Stimulated activated CD4-positive, alpha-beta T cell treated with anti-CD3 and anti-CD28 coated beads, Interleukin-15, amount 100 ng/mL, for 48 hours (primary cell): ENCODE measurements at regions not wholly inside any gene's neighbourhood (a gene's known extent, or its start where the extent isn't known, plus 50 kb on each side); places are given as distances from the start of the nearest gene placed in this dataset.
"Not testable (repeated sequence)": the region's sequence is repeated elsewhere in the genome, so short reads cannot be mapped to it uniquely, and the experiment has no call there.

Experiments
- DNase-seq, 2 donors: peaks; one replicate each; pipeline ENCODE4 v3.0.0-alpha.2; 2020; ENCODE audit warnings: low read depth in 2 of 2

GRCh38 chr5:106699796-106700195 lies 970.9 kb downstream of the EFNA5 start:
- DNase-seq = no peak

- DNase-seq = no peak
Measured at GRCh38 chr5:106699198-106699597, 971.5 kb downstream of the EFNA5 start.

DNA sequence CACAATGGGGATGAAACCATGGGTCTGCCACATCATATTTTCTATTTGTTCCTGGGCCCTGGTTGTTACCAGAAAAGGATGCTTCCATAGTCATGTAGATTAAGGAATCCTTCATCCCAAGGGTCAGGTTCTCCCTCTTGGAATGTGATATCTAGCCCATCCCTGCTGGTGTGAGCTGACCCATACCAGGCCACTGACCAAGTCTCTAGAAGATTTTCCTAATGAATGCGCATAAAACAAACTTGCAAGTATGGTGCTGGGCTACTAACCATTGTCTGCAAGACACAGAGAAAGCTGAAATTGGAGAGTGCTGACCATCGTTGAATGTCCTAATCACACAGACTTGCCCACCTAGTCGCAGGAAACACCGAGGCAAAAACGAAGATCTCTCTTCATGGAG lies 972.6 kb downstream of the EFNA5 start:
- DNase-seq = no peak

GRCh38 chr5:106691701-106692100 lies 979.0 kb downstream of the EFNA5 start:
- no peak for DNase-seq

DNA sequence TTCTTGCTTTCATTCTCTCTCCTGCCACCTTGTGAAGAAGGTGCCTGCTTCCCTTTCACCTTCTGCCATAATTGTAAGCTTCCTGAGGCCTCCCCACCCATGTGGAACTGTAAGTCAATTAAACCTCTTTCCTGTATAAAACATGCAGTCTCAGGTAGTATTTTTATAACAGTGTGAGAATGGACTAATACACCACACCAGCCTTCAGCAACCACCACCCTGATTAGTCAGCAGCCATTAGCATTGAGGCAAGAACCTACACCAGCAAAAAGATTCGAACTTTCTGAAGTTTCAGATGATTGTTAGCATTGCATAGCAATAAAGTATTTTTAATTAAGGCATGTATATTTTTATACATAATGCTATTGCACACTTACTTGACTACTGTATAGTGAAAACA lies 980.2 kb downstream of the EFNA5 start:
- DNase-seq = no peak

DNA sequence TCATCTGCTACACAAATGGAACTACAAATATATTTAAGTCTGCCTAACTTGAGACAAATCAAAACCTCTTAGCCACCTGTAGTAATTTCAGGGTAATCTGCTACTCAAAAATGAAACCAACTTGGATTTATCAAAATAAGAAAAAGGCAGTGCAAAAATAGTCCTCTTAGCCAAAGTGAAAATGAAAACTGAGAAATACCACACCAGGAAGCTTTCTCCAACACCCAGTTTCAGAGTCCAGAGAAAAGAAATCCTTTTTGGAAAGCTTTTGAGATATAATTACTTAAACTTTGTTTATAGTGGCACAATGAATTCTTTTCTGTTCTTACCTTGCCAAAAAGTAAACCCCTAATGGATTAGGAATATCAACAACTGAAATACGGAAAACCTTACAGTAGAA lies 990.4 kb downstream of the EFNA5 start:
- DNase-seq = no peak

DNA sequence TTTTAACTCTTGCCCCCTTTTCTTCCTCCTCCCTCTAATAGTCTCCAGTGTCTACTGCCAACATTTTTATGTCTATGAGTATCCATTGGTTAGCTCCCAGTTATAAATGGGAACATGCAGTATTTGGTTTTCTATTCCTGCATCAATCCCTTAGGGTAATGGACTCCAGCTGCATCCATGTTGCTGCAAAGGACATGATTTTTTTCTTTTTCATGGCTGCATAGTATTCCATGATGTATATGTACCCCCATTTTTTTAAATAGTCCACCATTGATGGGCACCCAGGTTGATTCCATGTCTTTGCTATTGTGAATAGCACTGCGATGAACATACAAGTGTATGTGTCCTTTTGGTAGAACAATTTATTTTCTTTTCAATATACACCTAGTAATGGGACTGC lies 993.7 kb downstream of the EFNA5 start:
- no peak for DNase-seq

GRCh38 chr5:106675687-106676086 lies 995.0 kb downstream of the EFNA5 start:
- DNase-seq = no peak

DNA sequence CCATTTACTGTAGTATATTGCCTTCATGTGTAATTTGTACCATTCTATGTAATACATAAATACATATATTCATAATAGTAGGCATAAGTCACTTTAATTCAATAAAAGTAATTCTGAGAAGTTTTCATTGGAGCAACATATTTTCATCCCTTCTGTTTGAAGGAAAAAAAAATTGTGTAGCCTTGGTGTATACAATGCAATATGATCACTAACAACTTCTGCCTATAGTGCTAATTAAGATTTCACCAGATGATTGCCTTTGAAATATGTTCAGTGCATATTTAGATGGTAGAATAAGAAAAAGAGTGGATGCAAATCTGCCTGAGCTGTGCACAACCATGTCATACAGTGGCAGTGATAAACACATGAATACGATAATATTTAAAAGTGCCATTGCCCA lies 996.8 kb downstream of the EFNA5 start:
- no peak for DNase-seq

- DNase-seq = no peak
Measured at GRCh38 chr5:106661866-106662265, 1008.9 kb downstream of the EFNA5 start.

- no peak for DNase-seq
Measured at GRCh38 chr5:106660681-106661080, 1010.1 kb downstream of the EFNA5 start.

GRCh38 chr5:106658150-106658549 lies 1012.6 kb downstream of the EFNA5 start:
- no peak for DNase-seq

- no peak for DNase-seq
Measured at GRCh38 chr5:106656821-106657220, 1013.9 kb downstream of the EFNA5 start.

GRCh38 chr5:106649031-106649430 lies 1021.7 kb downstream of the EFNA5 start:
- no peak for DNase-seq

- DNase-seq = no peak
Measured at GRCh38 chr5:106648401-106648800, 1022.3 kb downstream of the EFNA5 start.

GRCh38 chr5:106646106-106646505 lies 1024.6 kb downstream of the EFNA5 start:
- no peak for DNase-seq

DNA sequence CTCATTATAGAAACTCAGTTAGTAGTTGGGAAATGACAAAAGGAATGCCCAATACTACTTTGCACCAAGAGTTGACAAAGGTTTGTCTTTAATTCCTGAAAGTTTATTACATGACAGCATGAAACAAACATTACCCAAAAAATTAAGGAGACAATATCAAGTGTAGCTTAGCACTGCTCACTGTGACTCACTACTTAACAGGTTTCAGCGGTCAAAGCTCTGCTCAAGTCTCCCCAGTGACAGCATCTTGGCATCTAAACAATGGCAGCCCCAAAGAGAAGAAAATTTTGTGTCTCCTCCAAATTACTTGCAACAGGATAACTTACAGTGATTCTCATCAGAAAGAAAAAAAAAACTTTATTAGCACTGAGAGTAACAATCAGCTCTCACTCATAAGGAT lies 1030.2 kb downstream of the EFNA5 start:
- no peak for DNase-seq

DNA sequence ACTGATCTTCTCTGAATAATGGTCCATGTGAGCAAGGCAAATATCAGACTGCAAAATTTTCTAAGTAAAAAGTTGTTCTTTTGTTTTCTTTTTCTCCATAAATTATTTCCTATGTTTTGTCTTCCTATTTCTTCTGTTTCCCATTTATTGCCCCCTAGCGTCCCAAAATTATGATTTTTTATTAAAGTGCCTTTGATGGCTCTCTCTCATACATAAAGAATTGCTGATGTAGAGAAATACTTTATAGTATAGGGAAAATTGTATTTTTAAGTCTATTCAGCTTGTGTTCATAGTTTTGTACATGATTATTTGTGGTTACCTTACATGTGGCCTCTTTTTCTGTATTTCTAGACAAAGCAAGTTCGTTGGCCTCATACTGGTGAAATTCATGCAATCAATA lies 1031.2 kb downstream of the EFNA5 start:
- DNase-seq = no peak

DNA sequence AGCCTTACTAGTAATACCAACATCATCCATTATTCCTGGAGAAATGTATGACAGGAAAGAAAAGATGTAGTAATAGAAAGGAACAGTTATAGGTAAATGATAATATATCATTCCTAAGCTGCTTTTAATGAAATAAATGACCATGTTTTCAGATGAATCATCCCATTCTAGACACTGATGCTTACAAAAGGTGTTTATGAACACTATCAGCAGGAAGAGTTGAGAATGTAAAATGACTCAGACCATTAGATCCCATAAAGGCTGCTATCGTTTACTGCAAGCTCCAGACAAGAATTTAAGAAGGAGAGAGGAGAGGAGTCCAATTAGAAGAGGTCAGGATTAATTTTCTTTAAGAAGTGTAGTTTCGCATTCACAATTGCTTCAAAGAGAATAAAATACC lies 1033.5 kb downstream of the EFNA5 start:
- DNase-seq = no peak

- no peak for DNase-seq
Measured at GRCh38 chr5:106634375-106634774, 1036.4 kb downstream of the EFNA5 start.

DNA sequence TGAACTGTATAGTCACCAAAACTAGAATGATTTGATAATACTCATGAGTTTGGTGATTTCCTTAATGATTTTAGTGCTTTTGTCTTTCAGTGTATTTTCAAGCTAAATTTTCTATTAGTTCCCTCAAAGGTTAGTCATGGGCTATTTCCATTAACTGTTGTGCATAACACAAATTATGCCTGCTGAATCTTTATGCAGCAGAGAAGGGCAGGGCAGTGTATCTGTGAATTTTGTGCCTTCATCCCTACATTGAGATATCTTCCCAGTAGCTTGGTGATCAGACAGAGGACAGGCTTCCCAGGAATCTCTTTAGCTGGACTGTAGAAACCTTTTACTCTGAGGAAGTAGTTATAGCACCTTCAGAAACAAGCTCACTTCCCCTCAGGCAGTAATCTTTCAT lies 1036.9 kb downstream of the EFNA5 start:
- DNase-seq = no peak

GRCh38 chr5:106628456-106628855 lies 1042.3 kb downstream of the EFNA5 start:
- DNase-seq = not testable (repeated sequence)

- DNase-seq = no peak
Measured at GRCh38 chr5:106610041-106610440, 1060.7 kb downstream of the EFNA5 start.

DNA sequence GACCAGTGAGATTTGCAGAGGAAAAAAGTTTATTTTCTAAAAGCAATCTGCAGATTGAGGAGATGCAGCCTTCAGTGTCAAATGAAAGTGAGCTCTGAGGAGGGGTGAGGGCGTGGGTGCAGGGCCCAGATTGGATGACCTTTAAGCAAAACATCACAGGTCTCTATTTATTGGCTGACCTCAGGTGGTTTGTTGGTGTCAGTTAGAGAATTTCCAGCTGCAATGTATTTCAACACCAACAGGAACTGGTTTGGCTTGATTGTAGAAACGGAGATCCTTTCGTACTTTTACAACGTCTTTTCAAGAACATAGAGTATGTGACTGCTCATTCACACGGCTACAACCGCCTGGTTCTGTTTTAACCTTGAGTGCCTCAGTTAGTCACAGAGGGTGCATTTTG lies 1069.1 kb downstream of the EFNA5 start:
- no peak for DNase-seq

- no peak for DNase-seq
Measured at GRCh38 chr5:106600803-106601202, 1069.9 kb downstream of the EFNA5 start.
